RWPE1 (cell line): ENCODE measurements at regions not wholly inside any gene's neighbourhood (a gene's known extent, or its start where the extent isn't known, plus 50 kb on each side); places are given as distances from the start of the nearest gene placed in this dataset.

ENCODE experiments used
- CTCF ChIA-PET: fragments of 350-600 bp; sonication (Branson Sonifier 250); formaldehyde crosslinking; extraction: SDS; loops from one replicate; lab custom pipeline; 2021; lab: Yijun Ruan, JAX
- POLR2A ChIA-PET: fragments of 400-600 bp; formaldehyde crosslinking; extraction: SDS; loops from one replicate; lab custom pipeline; 2020; ENCODE audit warnings: antibody characterized with exemption; ENCODE audit not compliant: low non-redundant PET; lab: Yijun Ruan, JAX
- DNase-seq: peaks from one replicate; pipeline ENCODE4 v3.0.0; 2012; ENCODE audit warnings: low spot score
- H3K27ac ChIP-seq: fragments of 450-650 bp; 2 replicates; pipeline ENCODE4 v1.5.1; 2017
- TF ChIP-seq, protein P1 (sequence below): fragments of 450-650 bp; conservative IDR thresholded peaks from 2 replicates; pipeline ENCODE4 v1.5.1; 2017; ENCODE audit warnings: low read depth, mild to moderate bottlenecking

DNA sequence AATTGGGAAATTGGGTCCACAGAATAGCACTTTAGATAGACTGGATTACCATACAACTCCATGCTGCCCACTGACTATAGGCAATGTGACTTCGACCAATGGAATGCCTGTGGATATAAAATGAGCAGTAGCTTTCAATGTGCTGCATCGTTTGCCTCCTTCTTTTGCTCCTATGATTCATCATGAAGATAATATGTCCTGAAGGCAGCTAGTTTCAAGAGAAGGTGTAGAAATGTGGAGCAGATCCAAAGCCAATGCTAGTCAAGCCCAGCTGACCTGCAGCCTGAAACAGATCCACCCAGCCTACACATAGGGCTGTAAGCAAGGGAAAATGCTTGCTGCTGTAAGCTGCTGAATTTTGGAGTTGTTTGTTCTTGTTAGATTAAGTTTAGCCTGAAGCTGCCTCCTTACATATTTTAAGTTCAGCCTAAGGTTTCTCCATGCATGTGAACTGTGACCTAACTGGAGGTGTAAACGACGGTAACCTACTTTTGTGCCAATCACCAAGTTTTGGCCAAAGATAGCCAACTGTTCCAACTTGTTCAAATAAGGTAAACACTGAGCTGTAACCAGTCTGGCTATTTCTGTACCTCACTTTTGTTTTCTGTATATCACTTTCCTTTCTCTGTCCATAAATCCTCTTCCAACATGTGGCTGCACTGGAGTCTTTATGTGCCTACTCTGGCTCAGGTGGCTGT is 169.1 kb upstream of the AVPR1A start:
- CTCF ChIA-PET: interaction anchor here (0.6 kb wide), 1 partner anchor 939 kb away, joined by 6 read pairs; no protein-coding TSS in a partner anchor
- peak; percentile 78 for DNase-seq
- POLR2A ChIA-PET: no interaction called here
- no peak overlapping the region for H3K27ac ChIP-seq
- TF ChIP-seq, protein P1, sequence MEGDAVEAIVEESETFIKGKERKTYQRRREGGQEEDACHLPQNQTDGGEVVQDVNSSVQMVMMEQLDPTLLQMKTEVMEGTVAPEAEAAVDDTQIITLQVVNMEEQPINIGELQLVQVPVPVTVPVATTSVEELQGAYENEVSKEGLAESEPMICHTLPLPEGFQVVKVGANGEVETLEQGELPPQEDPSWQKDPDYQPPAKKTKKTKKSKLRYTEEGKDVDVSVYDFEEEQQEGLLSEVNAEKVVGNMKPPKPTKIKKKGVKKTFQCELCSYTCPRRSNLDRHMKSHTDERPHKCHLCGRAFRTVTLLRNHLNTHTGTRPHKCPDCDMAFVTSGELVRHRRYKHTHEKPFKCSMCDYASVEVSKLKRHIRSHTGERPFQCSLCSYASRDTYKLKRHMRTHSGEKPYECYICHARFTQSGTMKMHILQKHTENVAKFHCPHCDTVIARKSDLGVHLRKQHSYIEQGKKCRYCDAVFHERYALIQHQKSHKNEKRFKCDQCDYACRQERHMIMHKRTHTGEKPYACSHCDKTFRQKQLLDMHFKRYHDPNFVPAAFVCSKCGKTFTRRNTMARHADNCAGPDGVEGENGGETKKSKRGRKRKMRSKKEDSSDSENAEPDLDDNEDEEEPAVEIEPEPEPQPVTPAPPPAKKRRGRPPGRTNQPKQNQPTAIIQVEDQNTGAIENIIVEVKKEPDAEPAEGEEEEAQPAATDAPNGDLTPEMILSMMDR: no peak

DNA sequence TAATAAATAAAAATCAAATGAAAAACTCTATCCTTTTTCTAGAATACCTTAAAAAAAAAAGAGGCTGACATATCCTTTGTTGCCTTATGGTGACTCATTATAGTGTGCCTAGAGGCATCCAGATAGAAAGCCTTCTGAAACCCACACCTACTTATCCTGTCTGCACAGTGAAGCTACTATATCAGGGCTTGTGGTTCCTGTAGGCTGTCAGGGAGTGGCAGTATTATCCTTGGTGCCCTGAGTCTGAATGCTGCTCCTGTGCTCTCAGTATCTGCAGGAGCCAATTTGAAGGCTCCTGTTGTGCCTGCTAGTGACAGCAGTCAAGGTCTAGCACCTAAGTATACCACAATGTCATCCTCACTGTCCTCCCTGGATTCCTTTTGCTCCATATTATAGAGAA is 168.4 kb upstream of the AVPR1A start:
- TF ChIP-seq, protein P1: no peak
- POLR2A ChIA-PET: no interaction called here
- CTCF ChIA-PET: interaction anchor here (0.6 kb wide), 2 partner anchors 136 to 940 kb away, joined by 4 to 6 read pairs; no protein-coding TSS in a partner anchor
- peak; percentile 75 for DNase-seq
- H3K27ac ChIP-seq: no peak overlapping the region

DNA sequence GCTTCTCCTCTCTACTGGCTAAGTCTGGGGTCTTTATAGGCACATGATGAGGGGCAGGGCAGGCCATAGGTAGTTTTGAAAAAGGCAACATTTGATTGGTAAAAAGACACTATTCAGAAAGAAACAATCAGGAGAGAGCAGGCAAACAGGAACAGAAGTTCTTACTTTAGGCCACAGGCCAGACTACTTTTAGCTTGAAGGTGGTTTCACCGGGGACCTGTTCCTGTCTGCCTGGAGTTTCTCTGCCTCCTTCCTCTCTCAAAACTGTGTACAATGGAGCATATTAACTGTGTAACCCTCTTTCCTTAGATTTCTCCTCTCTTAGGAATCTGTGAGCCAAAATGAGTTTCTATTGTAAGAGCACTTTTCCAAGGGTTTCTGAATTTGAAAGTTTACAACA is 167.9 kb upstream of the AVPR1A start:
- TF ChIP-seq, protein P1: no peak
- POLR2A ChIA-PET: no interaction called here
- DNase-seq: no peak
- no peak overlapping the region for H3K27ac ChIP-seq
- CTCF ChIA-PET: interaction anchor here (0.6 kb wide), 1 partner anchor 136 kb away, joined by 4 read pairs; no protein-coding TSS in a partner anchor

DNA sequence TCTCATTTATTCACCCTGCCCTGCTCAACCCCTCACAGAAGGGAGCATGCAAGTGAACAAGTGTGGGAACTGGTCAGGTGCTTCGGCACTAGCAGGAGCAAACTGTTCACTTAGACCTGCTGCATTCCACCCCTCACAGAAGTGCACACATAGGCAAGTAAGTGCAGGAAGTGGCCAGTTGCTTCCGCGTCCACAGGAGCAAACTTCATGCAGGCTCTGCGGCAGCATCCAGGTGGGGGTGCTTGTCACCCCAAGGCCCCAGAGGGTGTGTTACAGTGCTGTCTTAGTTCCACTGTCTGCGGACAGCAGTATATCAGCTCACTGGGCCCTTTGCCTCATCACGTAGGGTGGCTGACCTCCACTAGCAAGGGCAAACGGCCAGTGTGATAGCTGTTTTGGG is 167.3 kb upstream of the AVPR1A start:
- no peak for DNase-seq
- ChIA-PET POLR2A (no interaction called here), CTCF (no interaction called here)
- no peak overlapping the region for H3K27ac ChIP-seq
- TF ChIP-seq, protein P1: no peak

DNA sequence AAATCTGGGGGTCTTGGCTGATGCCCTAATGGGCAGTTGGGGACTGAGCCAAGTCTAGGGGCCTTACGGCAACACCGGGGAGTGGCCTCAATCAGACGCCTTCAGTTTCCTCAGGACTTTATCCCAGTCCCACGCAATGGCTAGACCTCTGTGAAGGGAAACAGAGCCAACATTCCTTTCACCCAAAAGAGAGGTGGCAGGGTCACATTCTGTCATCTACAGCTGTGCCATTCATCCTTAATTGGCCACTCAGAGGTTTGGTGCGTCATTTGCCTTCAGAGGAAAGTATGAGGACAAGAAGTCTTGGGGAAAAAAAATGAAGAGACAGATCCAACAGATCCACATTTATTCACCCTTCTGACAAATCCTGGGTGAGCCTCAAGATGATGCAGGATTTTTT is 166.9 kb upstream of the AVPR1A start:
- TF ChIP-seq, protein P1: no peak
- DNase-seq: no peak
- ChIA-PET POLR2A (no interaction called here), CTCF (no interaction called here)
- no peak overlapping the region for H3K27ac ChIP-seq

DNA sequence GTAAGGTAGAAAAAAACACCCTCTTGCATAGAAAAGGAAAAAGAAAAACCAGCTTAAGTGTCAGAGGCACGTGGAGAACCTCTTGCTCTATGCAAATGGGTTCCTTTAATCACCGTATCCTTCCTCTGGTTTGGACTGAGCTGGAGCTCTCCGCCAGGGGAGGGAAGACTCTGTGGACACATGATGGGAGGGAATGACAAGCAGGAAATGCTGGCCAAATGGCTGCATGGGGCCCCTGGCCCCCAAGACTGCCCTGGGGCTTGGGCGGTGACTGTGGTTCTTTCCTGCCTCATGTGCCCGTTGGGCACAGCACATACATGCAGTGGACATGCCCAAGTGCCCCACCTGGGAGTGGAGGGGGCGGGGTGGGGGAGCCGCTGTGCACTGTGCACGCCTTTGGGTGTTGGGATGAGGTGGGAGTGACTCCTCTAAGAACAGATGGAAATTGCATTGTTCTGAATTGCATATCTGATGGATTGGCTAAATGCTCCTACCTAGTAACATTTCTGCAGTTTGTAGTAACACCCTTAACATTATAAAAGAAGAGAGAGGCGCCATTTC is 166.4 kb upstream of the AVPR1A start:
- CTCF ChIA-PET: no interaction called here
- TF ChIP-seq, protein P1: no peak
- POLR2A ChIA-PET: no interaction called here
- no peak for DNase-seq
- no peak overlapping the region for H3K27ac ChIP-seq
